ENCODE measurements at regions not wholly inside any gene's neighbourhood (a gene's known extent, or its start where the extent isn't known, plus 50 kb on each side); places are given as distances from the start of the nearest gene placed in this dataset.

GRCh38 chrX:9318766-9319165, 146.1 kb upstream of the TBL1X start:
- H3K9ac ChIP-seq (ENCODE audit: low read depth, low read length): no peak overlapping the region
- H4K20me1 ChIP-seq (ENCODE audit: insufficient read depth, low read length): no peaks in the 10 kb centered on the region
- H3K9me3 ChIP-seq (ENCODE audit: control insufficient read depth, insufficient read depth, low read length): peaks cover 2% of the 10 kb centered on the region; the same call in 1 of the 2 replicates
- intact Hi-C loops (cut with micrococcal nuclease): no loop called here
- peaks cover 2% of the 10 kb centered on the region; the same call in 1 of the 2 replicates for H3K4me1 ChIP-seq (ENCODE audit: control insufficient read depth, insufficient read depth, low read length)
- no peak overlapping the region for H2BK120ac ChIP-seq (ENCODE audit: low read depth, low read length)
- H4K5ac ChIP-seq (ENCODE audit: low read depth, low read length): no peak overlapping the region
- no peak overlapping the region for H3K4me3 ChIP-seq (ENCODE audit: insufficient read depth, low read depth, low read length)
- no peak overlapping the region for H3K27ac ChIP-seq (ENCODE audit: insufficient read depth, low read length)
- POLR2A ChIA-PET (ENCODE audit: unreplicated experiment): no interaction called here
- peak overlapping the region; percentile 35 for H2AFZ ChIP-seq (replicated peaks; ENCODE audit: low read length, poor library complexity)
- in situ Hi-C loops (cut with MboI; ENCODE audit: low sequenced_read_pairs): no loop called here
- no peak overlapping the region for H2AK9ac ChIP-seq (replicated peaks; ENCODE audit: low read depth, low read length, poor library complexity)
- no peak overlapping the region for H3K56ac ChIP-seq (ENCODE audit: extremely low read depth, insufficient read depth, low read length)
- CTCF ChIA-PET: no interaction called here
- no peaks in the 10 kb centered on the region for H3K9me1 ChIP-seq (ENCODE audit: insufficient read depth, low read length)
- H2BK15ac ChIP-seq (ENCODE audit: low read depth, low read length): no peak overlapping the region
- 80% methylated on average over 2 of the region's 14 CpGs; no CpG with 5 or more reads in 1 of the 2 experiments for WGBS, 2 experiments (ENCODE audit: extremely low coverage in 2 of 2, insufficient read length in 1 of 2)
- ATAC-seq (ENCODE audit: low read depth) (no peak), DNase-seq (no peak)
- no peak overlapping the region for H2BK20ac ChIP-seq (ENCODE audit: low read depth, low read length)
- no peak overlapping the region for H4K8ac ChIP-seq (ENCODE audit: low read depth in 2 of 2, low read length in 2 of 2)
- H3K27me3 ChIP-seq (ENCODE audit: control insufficient read depth, insufficient read depth, low read length): no peaks in the 10 kb centered on the region
- no peak overlapping the region for H2BK5ac ChIP-seq (ENCODE audit: low read depth, low read length, poor library complexity, severe bottlenecking)
- no peaks in the 10 kb centered on the region for H3K36me3 ChIP-seq (ENCODE audit: control insufficient read depth, insufficient read depth, low read length)
- no peaks in the 10 kb centered on the region for H3K79me1 ChIP-seq (ENCODE audit: low read depth in 1 of 2, low read length in 2 of 2)
- BruUV-seq (replicated peaks): no TSS peak
- no peak overlapping the region for H2AK5ac ChIP-seq (ENCODE audit: low read depth, low read length)
- no peak overlapping the region for H3K23ac ChIP-seq (ENCODE audit: low read depth, low read length)
- TF ChIP-seq BHLHE40 (IDR thresholded peaks at IDR 0.05; ENCODE audit: low read depth, low read length): no peak
- no peak for TF ChIP-seq USF2 (IDR thresholded peaks at IDR 0.05; ENCODE audit: low read depth, low read length)
- no peak for TF ChIP-seq ELK1 (IDR thresholded peaks at IDR 0.05; ENCODE audit: borderline replicate concordance, low read depth, low read length)
- TF ChIP-seq MXI1 (IDR thresholded peaks at IDR 0.05; ENCODE audit: borderline replicate concordance, low read depth, low read length): no peak
- no peak for TF ChIP-seq RAD21 (IDR thresholded peaks at IDR 0.05; ENCODE audit: low read length)
- no peak for TF ChIP-seq RCOR1 (IDR thresholded peaks at IDR 0.05; ENCODE audit: insufficient replicate concordance, low read length)
- TF ChIP-seq MAZ (IDR thresholded peaks at IDR 0.05; ENCODE audit: borderline replicate concordance, low read depth, low read length): no peak
- no peak for TF ChIP-seq CHD1 (IDR thresholded peaks at IDR 0.05; ENCODE audit: low read depth, low read length)
- TF ChIP-seq RFX5 (IDR thresholded peaks at IDR 0.05; ENCODE audit: low read depth, low read length): no peak
- TF ChIP-seq CEBPB (IDR thresholded peaks at IDR 0.05; ENCODE audit: low read depth, low read length): no peak
- TF ChIP-seq POLR2A (IDR thresholded peaks at IDR 0.05; ENCODE audit: low read depth, low read length): no peak
- no peak for TF ChIP-seq MAFK (IDR thresholded peaks at IDR 0.05; ENCODE audit: low read depth, low read length)
- no peak for TF ChIP-seq SMC3 (IDR thresholded peaks at IDR 0.05; ENCODE audit: low read depth, low read length)
- TF ChIP-seq CTCF (conservative IDR thresholded peaks at IDR 0.05; ENCODE audit: low read depth, low read length): no peak
- no peak for TF ChIP-seq FOS (IDR thresholded peaks at IDR 0.05; ENCODE audit: low read depth, low read length)
- no peak overlapping the region; the same call in 1 of the 2 replicates for H3K4ac ChIP-seq (ENCODE audit: low read depth, low read length)
- H3K14ac ChIP-seq (replicated peaks; ENCODE audit: low read depth, low read length): no peak overlapping the region
- dilution Hi-C loops (cut with HindIII; ENCODE audit: low sequenced_read_pairs, unreplicated experiment): no loop called here
- H4K91ac ChIP-seq (ENCODE audit: insufficient read depth, low read depth, low read length): no peak overlapping the region
- H3K18ac ChIP-seq (ENCODE audit: low read depth, low read length): no peak overlapping the region
- no peak overlapping the region for H3K4me2 ChIP-seq (ENCODE audit: low read depth, low read length)

All from IMR-90 (cell line).